MM.1S (cell line): ENCODE measurements at regions not wholly inside any gene's neighbourhood (a gene's known extent, or its start where the extent isn't known, plus 50 kb on each side); places are given as distances from the start of the nearest gene placed in this dataset.

Experiments
- EZH2 ChIP-seq: fragments of 300-600 bp; sonication (generic); optimal IDR thresholded peaks from 2 replicates; pipeline ENCODE3; 2017; ENCODE audit warnings: low read depth, mild to moderate bottlenecking, antibody characterized with exemption, low read length, mixed read lengths
- TF ChIP-seq, protein P1 (sequence below): fragments of 300-600 bp; sonication (generic); IDR thresholded peaks from 2 replicates; pipeline ENCODE4 v1.5.1; 2016; ENCODE audit warnings: antibody characterized with exemption, low read length, mixed read lengths

DNA sequence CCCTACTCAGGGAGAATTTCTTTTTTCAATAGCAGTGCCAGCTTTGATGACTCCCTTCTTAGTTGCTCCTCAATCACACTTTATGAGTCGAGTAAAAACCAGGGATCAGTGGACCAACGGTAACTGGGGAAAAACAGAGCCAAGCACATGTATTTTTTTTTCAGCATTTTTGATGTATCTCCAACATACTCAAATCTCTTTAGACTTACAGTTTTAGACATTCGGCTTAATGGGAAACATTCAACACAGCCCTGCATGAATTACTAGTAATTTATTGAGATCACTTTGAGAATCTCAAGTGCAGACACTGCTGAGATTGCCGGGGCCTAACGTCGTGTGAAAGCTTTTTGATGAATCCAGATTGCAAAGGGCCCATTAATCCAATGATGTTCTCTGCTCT is 306.7 kb downstream of the NUAK1 start:
- TF ChIP-seq, protein P1, sequence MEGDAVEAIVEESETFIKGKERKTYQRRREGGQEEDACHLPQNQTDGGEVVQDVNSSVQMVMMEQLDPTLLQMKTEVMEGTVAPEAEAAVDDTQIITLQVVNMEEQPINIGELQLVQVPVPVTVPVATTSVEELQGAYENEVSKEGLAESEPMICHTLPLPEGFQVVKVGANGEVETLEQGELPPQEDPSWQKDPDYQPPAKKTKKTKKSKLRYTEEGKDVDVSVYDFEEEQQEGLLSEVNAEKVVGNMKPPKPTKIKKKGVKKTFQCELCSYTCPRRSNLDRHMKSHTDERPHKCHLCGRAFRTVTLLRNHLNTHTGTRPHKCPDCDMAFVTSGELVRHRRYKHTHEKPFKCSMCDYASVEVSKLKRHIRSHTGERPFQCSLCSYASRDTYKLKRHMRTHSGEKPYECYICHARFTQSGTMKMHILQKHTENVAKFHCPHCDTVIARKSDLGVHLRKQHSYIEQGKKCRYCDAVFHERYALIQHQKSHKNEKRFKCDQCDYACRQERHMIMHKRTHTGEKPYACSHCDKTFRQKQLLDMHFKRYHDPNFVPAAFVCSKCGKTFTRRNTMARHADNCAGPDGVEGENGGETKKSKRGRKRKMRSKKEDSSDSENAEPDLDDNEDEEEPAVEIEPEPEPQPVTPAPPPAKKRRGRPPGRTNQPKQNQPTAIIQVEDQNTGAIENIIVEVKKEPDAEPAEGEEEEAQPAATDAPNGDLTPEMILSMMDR: no peak
- no peak for TF ChIP-seq EZH2
